ENCODE measurements at regions not wholly inside any gene's neighbourhood (a gene's known extent, or its start where the extent isn't known, plus 50 kb on each side); places are given as distances from the start of the nearest gene placed in this dataset.
A peak's percentile ranks its signal among the peaks of the same experiment; 100 is the strongest.
"Not testable (repeated sequence)": the region's sequence is repeated elsewhere in the genome, so short reads cannot be mapped to it uniquely, and the experiment has no call there.

DNA sequence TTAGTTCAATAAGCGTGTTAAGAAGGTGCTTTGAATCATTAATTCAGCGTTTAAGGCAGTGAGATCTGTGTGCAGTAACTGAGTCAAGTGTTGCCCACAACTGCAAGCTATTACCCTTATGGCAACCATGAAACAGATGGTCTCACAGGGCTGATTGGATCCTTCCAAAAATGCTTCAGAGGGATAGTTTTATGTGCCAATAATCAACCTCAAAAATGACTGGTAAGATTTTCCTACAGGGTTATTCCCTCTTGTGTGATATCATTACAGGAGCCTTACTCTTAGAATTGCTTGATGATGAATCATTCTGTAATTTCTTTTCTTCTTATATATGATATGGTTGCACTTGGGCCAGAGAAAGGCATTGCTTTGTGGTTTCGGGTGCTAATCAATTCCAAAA is 1299.2 kb upstream of the ATXN8OS start:
- DNase-seq (ENCODE audit: low spot score) = no peak

DNA sequence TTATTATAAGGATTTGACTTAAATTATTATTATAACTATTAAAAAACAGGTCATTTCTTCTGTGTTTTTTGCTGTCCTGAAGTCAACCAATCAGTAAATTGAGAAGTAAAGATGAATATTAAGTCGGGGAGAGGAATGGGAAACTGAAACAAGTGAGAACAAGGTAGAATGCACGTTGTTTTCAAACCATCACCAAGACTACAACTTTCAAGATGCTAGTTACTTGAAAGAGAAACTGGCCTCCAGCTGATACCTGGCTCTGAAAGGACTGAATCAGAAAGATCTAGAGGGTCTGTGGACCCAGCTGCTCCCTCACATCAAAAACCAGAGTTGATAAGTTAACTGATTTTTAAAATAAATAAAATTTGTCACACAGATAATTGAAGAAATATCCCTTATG is 1301.5 kb upstream of the ATXN8OS start:
- DNase-seq (ENCODE audit: low spot score) = no peak

GRCh38 chr13:68784275-68784674 is 1323.4 kb upstream of the ATXN8OS start:
- no peak for DNase-seq (ENCODE audit: low spot score)

DNA sequence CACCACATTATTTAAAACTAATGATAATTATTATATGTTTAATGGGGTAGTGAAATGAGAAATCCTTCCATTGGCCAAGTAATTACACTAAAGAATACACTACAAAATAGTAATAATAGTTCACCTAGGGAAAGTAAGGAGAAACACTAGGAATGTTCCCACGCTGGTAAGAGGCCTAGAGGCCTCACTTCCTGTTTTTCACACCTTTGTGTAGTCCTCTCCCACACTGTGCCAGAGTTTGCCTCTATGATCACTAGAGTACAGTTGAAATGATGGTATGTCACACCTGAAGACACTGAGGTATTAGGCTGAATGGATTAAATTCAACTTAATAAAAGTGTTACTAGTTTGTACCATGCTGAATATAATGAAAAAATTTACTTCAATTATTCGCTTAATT is 1348.0 kb upstream of the ATXN8OS start:
- no peak for DNase-seq (ENCODE audit: low spot score)

DNA sequence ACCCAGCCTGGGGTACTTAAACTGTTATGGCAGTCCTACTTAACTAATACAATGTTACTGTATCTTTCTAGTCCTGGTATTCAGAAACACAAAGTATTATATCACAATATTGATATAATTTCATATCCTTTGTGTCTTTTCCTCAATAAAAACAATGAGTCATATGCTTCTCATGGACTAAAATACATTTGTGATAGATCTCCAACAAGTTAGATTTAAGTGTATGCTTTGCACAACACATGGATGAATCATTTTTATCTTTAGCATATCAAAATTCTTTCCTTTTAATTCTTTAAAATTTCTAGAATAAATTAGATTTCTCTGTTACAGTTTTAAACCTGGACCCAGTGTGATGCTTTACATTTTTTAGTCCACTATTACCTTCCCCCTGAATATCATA is 1357.8 kb upstream of the ATXN8OS start:
- DNase-seq (ENCODE audit: low spot score) = no peak

DNA sequence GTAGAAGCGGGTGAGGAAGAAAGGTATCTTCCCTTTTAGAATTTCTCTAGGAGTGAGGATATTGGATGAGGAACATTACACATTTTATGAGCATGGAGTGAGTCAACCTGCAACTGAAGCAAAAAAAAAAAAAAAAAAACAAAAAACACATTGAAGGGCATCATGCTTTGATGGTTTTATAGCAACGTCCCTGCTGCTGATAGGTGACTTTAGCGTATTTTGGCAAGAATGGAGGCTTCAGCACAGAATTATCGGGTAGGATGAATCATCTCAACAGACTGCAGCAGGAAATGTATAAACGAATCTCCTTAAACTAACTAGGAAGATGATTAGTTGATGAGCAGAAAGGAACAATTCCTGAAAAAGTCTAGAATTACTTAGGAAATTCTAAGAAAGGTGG is 1359.6 kb upstream of the ATXN8OS start:
- no peak for DNase-seq (ENCODE audit: low spot score)

- DNase-seq (ENCODE audit: low spot score) = no peak
Observed at GRCh38 chr13:68745502-68745901, 1362.1 kb upstream of the ATXN8OS start.

DNA sequence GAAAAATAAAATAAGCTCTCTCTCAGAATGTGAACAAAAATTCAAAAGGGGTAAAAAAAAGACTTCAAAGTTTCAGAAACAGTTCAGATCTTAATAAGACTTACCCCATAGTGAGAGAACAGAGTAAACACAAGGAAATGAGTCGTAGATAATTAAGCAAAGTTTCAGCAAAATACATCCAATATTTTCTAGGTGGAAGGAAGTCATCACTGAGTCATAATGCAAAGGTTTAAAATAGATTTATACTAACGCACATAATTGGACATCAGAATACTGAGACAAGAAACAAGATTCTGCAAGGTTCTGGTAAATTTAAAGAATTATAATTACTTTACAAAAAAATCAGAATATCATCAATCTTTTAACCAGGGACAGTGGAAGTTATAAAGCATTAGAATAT is 1370.7 kb upstream of the ATXN8OS start:
- DNase-seq (ENCODE audit: low spot score) = no peak

DNA sequence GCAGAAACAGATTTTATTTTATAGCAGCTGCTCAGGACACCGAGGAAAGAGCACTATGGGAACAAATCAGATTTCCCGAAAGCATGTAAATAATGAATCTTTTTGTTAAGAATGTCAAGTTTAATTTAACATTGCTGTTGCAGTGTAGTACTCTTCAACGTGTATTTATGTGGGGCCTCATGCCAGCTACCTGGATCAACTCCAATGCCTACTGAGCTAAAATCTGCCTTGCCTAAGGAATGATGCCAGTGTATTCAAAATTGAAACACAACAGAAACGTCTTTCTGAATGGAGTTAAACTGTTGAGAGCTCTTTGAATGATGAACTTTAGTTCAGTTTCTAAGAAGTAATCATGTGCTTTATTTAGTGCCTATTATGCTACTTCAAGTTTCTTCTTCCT is 1379.8 kb upstream of the ATXN8OS start:
- DNase-seq (ENCODE audit: low spot score) = peak; percentile 31

GRCh38 chr13:68727165-68727564 is 1380.5 kb upstream of the ATXN8OS start:
- DNase-seq (ENCODE audit: low spot score) = peak; percentile 59

GRCh38 chr13:68719815-68720214 is 1387.8 kb upstream of the ATXN8OS start:
- no peak for DNase-seq (ENCODE audit: low spot score)

GRCh38 chr13:68715651-68716050 is 1392.0 kb upstream of the ATXN8OS start:
- DNase-seq (ENCODE audit: low spot score) = no peak

GRCh38 chr13:68714292-68714691 is 1393.3 kb upstream of the ATXN8OS start:
- DNase-seq (ENCODE audit: low spot score) = no peak

DNA sequence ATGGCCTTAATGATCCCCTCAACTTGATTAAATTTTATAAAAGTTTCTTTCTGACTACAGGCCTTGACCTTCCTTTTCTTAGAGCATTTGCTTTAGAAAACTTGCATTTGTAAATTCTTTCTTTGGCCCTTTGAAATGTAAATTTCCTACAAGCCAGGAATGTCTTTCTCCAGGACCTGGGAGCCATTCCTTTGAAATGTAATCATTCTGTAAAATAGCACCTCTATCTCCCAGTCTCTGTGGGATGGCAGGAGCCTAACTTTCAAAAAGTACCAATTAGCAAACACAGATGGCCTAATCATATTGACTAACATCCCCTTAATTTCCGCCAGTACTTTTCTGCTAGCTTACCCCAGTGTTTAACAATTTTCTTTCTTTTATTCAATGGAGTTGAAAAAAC is 1394.2 kb upstream of the ATXN8OS start:
- DNase-seq (ENCODE audit: low spot score) = no peak

DNA sequence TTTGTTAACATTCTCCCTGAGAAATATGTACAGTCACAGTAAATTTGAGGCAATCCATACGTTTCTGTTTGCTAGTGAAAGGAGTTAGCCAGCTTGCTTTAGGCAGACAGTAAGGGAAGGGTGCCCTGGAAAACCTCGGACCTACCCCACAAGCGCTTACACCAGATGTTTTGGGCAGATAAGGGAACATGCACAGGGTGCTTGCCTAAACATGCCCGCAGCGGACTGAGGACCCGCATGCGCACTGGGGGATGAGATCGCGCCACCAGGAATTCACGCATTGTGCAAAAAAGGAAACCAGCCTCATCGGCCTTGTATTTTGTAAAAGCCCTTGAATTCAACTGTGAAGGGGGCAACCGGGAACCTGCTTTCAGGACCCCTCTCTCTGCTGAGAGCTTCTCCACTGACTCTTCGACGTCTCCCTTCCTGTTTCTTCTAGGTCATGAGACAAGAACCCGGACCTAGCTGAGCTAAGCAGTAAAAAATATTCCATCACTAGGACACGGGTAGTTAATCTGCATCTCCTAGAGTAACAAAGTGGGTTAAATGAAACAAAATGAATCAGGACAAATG is 1399.2 kb upstream of the ATXN8OS start:
- no peak for DNase-seq (ENCODE audit: low spot score)

- DNase-seq (ENCODE audit: low spot score) = not testable (repeated sequence)
Observed at GRCh38 chr13:68706044-68706443, 1401.6 kb upstream of the ATXN8OS start.

- DNase-seq (ENCODE audit: low spot score) = no peak
Observed at GRCh38 chr13:68697551-68697950, 1410.1 kb upstream of the ATXN8OS start.

- no peak for DNase-seq (ENCODE audit: low spot score)
Observed at GRCh38 chr13:68696907-68697306, 1410.7 kb upstream of the ATXN8OS start.

DNA sequence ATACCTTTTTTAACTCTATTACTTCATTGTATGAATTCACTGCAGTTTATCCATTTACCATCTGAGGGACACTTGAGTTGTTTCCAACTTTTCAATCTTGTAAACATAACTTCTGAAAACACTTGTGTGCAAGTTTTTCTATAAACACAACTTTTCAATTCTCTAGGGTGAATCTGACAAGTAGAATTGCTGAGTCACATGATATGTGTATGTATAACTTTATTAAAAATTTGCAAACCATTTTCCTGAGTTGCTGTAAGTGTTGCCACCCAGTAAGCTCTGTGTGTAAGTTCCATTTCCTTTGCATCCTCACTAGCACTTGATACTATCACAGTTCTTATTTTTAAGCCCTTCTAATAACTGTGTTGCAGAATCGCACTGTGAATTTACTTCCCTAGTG is 1415.6 kb upstream of the ATXN8OS start:
- no peak for DNase-seq (ENCODE audit: low spot score)

DNA sequence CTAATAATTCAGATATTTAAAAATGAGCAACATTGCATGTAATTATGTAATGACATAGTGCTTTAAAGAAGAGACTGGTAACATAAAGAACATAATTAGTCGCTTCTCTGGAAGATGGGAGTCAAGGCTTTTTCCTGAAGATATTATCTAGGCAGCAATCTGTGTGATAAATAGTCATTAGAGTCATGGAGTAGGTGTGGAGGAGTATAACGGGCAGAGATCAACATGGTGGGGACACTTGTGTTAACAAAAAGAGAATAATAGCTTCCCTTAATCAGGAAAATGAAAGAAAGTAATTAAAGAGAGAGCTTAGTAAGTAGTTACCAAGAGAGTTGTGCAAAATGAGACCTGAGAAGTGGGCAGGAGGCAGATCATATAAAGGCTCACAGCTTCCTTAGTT is 1417.1 kb upstream of the ATXN8OS start:
- DNase-seq (ENCODE audit: low spot score) = no peak

DNA sequence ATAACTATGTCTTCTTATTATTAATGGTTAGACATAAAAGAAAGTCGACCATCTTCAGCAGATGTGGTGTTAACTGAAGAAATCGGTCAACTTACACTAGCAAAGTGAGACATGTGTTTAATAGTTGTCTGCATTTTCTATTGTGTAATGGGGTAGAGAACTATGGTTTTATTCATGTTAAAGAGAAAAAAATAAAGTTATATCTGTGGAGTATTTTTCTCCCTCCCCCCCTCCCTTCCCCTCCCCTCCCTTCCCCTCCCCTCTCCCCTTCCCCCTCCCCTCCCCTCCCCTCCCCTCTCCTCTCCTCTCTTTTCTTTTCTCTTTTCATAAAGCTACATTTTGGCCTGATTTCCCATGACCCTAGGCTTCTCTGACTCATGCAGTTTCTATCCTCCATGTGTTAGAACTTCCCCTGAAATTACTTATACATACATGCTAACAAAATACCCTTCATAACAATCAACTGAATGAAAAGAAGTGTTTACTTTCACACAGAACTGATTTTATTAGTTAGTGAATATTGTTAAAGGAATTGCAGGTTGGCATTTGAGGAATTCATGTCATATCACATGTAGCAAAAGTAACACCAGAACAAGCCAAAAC is 1431.0 kb upstream of the ATXN8OS start:
- no peak for DNase-seq (ENCODE audit: low spot score)

- no peak for DNase-seq (ENCODE audit: low spot score)
Observed at GRCh38 chr13:68675209-68675608, 1432.4 kb upstream of the ATXN8OS start.

DNA sequence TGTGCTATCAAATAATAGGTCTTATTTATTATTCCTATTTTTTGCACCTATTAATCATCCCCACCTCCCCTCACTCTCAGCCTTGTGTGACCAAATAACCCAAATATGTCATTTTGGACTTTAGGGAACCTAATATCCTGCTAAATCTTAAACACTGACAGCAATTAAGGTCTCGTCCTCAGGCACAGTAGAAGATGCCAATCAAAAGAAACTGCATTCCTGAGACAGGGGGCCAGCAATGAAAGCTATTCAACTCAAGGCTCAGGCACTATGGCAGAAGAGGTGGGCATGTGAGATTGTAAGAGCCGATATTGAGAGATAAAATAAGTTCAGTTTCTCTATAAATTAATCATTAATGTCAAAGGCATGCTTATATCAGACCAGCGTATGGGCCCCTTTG is 1437.7 kb upstream of the PCDH9 start:
- DNase-seq (ENCODE audit: low spot score) = no peak

DNA sequence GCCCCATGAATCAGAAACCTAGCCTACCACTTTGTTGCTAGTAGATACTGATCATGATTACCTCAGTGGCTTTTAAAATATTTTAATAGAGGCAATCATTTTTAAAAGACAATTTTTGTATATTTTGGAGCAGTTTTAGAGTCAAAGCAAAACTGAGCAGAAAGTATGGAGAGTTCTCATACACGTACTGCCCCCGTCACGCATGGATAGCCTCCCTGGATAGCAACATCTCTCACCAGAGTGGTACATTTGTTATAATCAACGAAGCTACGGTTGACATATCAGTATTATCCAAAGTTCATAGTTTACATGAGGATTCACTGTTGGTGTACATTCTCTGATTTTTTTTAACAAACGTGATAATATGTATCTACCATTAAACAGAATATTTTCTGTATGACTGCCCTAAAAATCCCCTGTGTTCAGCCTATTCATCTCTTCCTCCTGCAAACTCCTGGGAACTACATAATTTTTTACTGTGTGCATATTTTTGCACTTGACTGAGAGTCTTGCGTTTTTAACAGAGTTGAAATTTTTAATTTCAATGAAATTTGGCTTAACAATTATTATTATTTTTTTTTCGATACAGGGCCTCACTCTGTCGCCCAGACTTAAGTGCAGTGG is 1436.8 kb upstream of the PCDH9 start:
- no peak for DNase-seq (ENCODE audit: low spot score)
